Kidney capillary endothelial cell (primary cell): ENCODE measurements at regions not wholly inside any gene's neighbourhood (a gene's known extent, or its start where the extent isn't known, plus 50 kb on each side); places are given as distances from the start of the nearest gene placed in this dataset.
"Not testable (repeated sequence)": the region's sequence is repeated elsewhere in the genome, so short reads cannot be mapped to it uniquely, and the experiment has no call there.

Source experiments
- DNase-seq: peaks from one replicate; pipeline ENCODE4 v3.0.0-alpha.2; 2018; ENCODE audit warnings: low spot score

DNA sequence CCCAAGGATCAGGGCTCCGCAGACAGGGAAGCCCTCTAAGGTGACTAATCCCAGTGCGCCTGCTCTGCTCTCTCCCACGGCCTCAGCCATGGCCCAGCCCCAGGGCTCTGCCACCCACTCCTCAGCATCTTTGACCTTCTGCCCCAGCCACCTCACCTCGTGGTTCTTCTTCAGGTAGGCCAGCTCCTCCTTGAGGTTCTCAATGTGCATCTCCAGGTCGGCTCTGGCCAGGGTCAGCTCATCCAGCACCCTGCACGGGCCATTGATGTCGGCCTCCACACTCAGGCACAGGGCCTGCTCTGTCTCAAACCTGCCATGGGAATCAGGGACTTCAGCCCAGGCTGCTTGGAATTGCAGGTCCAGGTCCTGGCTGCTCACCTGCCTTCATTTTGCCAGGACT is 128.4 kb downstream of the TNFRSF13B start:
- not testable (repeated sequence) for DNase-seq

DNA sequence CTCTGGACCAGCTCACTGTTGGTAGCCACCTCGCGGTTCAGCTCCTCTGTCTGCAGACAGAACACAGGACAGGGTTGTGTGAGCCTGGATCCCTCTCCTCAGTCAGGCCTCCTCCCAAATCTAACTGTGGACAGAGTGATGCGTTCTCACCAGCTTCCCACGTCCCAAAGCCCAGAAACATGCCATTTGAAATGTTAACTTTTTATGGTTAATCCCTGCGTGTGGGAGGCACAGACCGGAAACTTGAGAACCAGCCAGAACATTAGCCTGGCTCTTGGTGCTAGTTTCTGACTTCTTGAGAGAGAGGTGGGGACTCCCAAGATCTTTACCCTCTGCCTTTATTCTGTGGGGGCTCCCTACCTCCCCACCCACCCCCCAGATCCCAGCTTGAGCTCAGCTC is 129.6 kb downstream of the TNFRSF13B start:
- DNase-seq = not testable (repeated sequence)

DNA sequence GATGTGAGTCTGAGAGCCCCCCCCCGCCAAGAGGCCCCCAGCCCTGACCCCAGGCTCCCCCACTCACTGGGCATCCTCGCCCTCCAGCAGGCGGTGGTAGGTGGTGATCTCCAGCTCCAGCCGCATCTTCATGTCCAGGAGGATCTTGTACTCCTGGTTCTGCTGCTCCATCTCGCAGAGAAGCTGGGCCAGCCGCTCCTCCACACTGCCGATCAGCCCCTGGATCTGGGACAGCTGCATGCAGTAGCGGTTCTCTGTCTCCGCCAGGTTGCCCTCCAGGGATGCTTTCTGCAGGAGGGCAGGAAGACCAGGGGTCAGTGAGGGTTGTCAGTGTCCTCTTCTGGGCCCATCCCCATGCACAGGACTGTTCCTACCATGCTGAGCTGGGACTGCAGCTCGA is 130.0 kb downstream of the TNFRSF13B start:
- not testable (repeated sequence) for DNase-seq

DNA sequence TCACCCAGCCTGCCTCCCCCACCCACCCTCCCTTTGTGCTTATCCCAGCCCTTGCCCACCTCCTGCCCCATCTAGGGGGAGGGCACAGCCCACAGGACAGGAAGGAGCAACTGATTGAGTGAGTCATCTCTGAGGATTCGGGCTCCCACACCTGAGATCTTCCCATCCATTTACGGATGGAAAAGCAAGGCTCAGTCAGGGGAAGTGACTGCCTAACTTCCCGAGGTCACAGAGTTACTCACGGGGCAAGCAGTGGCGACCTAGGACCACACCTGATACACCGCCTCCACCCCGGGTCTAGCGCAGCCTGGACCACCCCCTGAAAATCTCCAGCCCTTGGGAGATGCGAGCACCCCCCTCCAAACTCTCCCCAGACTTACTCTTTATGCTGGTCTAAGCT is 131.7 kb downstream of the TNFRSF13B start:
- DNase-seq = not testable (repeated sequence)

DNA sequence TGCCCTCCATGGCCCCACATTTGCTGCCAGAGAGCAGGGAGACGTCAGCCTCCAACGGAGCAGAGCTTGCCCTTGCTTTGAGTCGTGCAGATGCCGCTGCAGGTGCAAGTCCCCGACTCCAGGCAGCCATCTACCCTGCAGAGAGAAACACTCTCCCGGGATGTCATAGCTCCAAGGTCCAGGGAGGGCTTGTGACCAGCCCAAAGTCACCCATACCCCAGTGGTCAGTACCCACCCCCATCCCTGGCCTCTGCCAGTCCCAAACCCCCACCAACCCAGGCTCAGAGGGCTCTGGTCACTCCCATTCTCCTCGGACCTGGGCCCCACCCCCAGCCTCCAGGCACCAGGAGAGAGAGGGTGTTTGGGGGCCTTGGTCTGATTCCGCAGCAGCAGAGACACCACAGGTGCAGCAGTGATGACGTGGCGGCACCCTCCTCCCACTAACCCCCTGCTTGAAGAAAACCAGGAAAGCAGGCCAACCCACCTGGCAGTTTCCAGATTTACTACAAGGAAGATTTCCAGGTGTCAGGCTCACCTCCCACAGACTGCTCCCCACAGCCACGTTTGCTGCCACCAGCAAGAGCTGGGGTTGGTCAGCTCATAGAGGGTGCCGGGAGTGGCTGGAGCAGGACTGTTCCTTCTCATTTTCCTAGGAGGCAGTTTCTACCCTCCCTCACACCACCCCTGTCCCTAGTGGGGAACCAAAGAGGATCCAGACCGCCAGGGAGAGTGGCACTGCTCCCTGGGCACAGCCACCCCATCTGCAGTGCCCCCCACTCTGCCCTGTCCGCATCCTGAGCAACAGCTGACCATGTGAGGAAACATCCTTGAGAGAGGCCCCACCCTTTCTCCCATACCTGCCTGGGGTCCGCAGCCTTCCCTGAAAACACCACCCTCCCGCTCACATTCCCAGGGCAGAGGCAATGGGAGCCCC is 132.4 kb downstream of the TNFRSF13B start:
- not testable (repeated sequence) for DNase-seq

DNA sequence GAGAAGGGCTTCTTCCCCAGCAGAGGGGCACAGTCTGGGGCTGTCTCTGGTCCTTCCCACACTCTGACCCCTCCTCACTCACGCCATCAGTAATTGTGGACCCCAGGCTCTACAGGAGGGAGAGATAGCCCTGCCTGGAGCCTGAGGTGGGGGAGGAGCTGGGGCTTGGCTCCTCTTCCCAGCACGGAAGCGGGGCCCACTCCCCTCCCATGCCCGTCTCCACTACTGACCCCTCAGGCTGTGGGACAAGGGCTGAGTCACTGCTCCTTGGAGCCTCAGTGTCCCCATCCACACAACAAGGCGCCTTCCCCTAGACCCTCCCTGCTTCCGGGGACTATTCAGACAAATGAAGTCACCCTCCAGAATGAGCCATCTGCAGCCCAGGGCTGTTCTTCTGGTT is 133.1 kb downstream of the TNFRSF13B start:
- not testable (repeated sequence) for DNase-seq

DNA sequence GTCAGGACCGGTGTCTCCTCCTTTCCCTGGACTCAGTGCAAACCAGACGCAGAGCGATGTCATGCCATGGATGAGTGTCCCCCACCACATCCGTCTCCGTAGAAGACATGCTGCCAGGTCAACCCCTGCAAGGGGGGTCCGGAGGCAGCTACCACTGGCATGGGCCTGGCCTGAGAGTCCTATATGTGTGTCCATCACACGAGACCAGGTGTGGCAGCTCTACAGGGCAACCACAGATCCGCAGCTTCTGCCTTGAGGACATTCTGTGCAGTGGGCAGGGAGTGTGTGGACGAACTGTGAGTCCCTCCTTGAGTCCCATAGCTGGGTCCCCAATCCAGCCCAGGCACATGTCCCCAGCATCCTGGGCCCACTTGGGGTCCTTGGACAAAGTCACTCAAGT is 133.6 kb downstream of the TNFRSF13B start:
- DNase-seq = not testable (repeated sequence)

DNA sequence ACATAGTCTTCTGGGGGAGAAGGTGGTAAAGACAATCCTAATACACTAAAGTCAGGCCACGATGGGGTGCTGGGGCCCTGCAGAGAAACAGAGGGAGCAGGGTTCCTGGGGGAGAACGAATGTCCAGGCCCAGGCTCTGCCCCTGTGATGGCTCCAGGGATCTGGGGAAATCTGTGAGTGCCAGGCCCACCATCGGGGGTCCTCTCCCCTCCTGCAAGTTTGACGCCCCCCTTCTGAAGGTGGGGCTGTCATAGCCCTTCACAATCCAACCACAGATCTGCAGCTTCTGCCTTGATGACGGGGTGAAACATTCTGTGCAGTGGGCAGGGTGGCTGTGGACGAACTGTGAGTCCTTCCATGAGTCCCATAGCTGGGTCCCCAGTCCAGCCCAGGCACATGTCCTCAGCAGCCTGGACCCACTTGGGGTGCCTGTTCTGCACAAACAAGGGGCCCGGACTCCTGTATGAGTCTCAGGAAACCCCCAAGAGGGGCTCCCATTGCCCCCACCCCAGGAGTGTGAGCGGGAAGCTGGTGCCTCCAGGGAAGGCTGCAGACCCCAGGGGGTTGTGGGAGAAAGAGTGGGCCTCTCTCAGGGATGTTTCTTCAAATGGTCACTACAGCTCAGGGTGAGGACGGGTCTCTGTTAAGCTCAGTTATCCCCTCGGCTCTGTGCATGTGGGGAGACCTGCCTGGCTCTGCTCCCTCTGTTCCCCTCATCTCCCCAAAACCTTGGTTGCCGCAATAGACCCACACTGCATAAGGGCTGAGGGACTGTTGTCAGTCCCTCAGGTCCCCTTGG is 134.3 kb downstream of the TNFRSF13B start:
- DNase-seq = not testable (repeated sequence)

DNA sequence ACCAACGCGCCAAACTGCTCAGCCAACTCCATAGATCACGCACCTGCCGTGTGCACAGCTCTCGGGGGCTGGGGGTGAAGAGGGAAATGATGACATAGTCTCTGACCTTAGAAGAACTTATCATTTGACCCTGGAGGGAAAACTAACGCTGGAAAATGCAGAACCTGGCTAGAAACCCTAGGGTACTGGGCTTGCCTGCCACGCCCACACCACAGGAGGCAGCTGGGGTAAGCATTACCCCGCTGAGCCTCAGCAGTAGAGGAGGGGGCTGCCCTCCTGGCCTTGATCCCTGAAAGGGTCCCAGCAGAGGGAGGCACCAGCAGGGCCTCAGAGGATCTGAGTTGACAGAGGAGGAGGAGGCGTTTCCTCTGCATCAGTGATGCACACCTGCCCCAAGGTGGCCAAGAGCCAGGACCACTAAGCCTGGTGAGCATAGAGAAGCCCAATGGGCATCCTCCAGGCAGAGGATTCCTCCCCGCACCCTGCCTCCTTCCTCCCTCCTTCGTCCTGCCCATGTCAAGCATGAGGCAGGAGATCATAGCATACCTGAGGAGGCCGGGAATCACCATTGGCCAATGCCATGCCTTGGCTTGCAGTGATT is 135.5 kb downstream of the TNFRSF13B start:
- not testable (repeated sequence) for DNase-seq

DNA sequence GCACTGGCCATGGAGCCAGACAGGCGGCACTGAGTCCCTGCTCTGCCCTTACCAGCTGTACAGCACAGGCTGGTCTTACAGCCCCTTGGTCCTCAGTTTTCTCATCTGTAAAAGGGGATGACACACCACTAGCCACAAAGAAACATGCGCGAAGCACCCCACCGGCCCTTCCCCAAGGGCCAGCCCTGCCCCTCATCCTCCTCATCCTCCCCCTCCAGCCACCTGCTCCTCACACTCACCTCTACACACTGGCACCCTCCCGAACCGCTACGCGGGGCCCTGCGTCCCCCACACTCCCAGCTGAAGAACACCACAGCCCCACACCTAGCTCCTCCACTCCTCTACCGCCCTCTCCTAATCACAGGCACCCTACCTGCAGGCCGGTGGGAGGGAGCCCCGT is 138.4 kb downstream of the TNFRSF13B start:
- DNase-seq = not testable (repeated sequence)

DNA sequence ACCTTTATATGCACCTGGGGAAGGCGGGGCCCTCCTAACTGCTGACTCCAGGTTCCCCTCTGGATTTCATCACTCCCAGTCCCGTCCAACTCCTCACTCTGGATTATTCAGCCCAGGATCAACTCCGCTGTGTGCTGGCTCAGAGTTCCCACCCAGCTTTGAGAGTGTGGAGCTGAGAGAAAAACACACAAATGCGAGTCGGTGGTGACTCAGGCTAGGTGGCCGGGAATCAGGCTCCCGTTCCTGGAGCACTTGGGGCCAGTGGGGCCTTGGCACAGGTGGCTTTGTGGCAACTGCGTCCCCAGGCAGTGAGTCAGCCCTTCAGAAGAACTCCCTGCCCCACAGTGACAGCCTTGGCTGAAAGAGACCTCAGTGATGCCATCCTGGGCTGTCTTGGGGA is 139.1 kb downstream of the TNFRSF13B start:
- not testable (repeated sequence) for DNase-seq

DNA sequence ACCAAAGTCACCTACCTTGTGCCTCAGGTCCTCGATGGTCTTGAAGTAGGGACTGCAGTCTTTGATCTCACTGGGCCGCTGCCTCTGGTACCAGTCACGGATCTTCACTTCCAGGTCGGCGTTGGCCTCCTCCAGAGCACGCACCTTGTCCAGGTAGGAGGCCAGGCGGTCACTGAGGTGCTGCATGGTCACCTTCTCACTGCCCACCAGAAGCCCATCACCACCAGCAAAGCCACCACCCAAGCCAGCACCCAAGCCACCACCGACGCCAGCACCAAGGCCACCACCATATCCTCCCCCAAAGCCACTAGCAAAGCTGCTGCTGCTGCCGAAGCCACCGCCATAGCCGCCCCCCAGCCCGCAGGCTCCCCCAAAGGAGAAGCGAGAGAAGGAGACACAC is 139.7 kb downstream of the TNFRSF13B start:
- not testable (repeated sequence) for DNase-seq

DNA sequence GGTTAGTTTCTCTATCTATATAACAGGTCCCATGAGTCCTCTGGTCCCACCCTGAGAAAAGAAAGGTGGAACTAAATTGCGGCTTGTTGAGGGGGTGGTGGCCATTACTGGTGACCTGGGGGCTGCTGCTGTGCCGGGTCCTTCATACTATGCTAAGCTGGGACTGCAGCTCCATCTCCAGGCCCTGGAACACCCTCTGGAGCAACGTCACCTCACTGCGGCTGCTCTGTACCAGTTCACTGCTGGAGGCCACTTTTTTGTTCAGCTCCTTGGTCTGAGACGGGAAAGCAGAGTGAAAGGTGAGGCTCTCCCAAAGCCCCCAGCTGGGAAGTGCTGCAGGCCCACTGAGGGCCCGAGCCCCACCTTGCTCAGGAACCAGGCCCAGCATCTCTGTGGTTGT is 140.7 kb downstream of the CCDC144A start:
- not testable (repeated sequence) for DNase-seq

DNA sequence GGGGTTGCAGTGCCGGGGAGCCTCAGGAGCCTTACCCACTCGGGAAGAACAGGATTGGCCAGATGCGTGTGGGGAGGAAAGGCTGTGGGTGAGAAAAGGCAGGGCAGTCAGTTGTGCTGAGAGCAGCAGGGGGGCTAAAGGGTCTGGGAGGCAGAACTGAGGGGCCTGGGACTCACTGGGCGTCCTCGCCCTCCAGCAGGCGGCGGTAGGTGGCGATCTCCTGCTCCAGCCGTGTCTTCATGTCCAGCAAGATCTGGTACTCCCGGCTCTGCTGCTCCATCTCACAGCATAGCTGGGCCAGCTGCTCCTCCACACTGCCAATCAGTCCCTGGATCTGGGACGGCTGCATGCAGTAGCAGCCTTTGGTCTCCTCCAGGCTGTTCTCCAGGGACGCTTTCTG is 140.2 kb downstream of the CCDC144A start:
- not testable (repeated sequence) for DNase-seq
